ENCODE measurements at regions not wholly inside any gene's neighbourhood (a gene's known extent, or its start where the extent isn't known, plus 50 kb on each side); places are given as distances from the start of the nearest gene placed in this dataset.
A peak's percentile ranks its signal among the peaks of the same experiment; 100 is the strongest.

DNA sequence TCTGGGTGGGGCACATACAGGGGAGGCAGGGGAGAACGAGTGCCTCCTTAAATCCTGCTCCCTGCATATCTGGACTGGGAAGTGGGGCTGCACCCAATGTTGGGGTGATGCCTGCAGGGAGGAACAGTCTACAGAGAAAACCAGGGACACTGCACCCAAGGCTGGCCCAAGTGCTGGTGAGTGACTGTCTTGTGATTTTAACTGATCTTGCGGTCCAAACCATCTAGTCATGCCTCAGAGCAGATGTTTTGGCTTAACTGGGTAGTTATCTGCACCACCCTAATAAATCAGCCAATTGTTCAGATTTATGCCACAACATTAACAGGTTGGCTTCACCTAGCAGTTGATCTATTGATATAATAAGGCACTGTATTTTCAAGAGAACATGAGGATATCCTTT lies 219.2 kb upstream of the IRS2 start:
- Histone ChIP-seq H3K4me2 (no peak overlapping the region), H3K36me3 (replicated peaks in 1 of 2; ENCODE audit: control insufficient read depth in 1 of 2, insufficient read depth in 2 of 2, low read length in 1 of 2) (no peaks in the 10 kb centered on the region), H3K4me3 (ENCODE audit: low read depth in 2 of 2, low read length in 1 of 2) (no peak overlapping the region), H3K9ac (no peak overlapping the region), H3K79me2 (ENCODE audit: insufficient read depth) (no peaks in the 10 kb centered on the region), H3K27ac (ENCODE audit: low read depth in 2 of 2, low read length in 1 of 2) (no peak overlapping the region), H3F3A (replicated peaks; ENCODE audit: insufficient read depth) (peaks cover 7% of the 10 kb centered on the region), H3K9me2 (no peaks in the 10 kb centered on the region), H3K4me1 (ENCODE audit: control insufficient read depth in 1 of 2, insufficient read depth in 2 of 2, low read depth in 1 of 2, low read length in 1 of 2) (peaks cover 6 to 18% of the 10 kb centered on the region in 2 experiments; a peak in 3 of 4 replicates), H3K9me3 (no peaks in the 10 kb centered on the region), H3K27me3 (ENCODE audit: insufficient read depth) (no peaks in the 10 kb centered on the region), H4K20me1 (ENCODE audit: insufficient read depth) (no peaks in the 10 kb centered on the region), H2AFZ (ENCODE audit: low read depth) (no peak overlapping the region)
- 75% methylated on average over 1 of the region's 2 CpGs for WGBS (ENCODE audit: low lambda C conversion rate)
- ChIA-PET POLR2A (no interaction called here), CTCF (no interaction called here)
- TF ChIP-seq, protein P1, sequence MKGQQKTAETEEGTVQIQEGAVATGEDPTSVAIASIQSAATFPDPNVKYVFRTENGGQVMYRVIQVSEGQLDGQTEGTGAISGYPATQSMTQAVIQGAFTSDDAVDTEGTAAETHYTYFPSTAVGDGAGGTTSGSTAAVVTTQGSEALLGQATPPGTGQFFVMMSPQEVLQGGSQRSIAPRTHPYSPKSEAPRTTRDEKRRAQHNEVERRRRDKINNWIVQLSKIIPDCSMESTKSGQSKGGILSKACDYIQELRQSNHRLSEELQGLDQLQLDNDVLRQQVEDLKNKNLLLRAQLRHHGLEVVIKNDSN (IDR thresholded peaks at IDR 0.05; ENCODE audit: borderline replicate concordance, low read depth): no peak
- TF ChIP-seq TCF12 (IDR thresholded peaks at IDR 0.05): 0 out of 2 replicates have a peak, but pooled peaks have one; percentile 17
- TF ChIP-seq, protein P2, sequence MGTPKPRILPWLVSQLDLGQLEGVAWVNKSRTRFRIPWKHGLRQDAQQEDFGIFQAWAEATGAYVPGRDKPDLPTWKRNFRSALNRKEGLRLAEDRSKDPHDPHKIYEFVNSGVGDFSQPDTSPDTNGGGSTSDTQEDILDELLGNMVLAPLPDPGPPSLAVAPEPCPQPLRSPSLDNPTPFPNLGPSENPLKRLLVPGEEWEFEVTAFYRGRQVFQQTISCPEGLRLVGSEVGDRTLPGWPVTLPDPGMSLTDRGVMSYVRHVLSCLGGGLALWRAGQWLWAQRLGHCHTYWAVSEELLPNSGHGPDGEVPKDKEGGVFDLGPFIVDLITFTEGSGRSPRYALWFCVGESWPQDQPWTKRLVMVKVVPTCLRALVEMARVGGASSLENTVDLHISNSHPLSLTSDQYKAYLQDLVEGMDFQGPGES (IDR thresholded peaks at IDR 0.05; ENCODE audit: low read depth, low read length): no peak
- TF ChIP-seq, protein P3, sequence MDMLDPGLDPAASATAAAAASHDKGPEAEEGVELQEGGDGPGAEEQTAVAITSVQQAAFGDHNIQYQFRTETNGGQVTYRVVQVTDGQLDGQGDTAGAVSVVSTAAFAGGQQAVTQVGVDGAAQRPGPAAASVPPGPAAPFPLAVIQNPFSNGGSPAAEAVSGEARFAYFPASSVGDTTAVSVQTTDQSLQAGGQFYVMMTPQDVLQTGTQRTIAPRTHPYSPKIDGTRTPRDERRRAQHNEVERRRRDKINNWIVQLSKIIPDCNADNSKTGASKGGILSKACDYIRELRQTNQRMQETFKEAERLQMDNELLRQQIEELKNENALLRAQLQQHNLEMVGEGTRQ (IDR thresholded peaks at IDR 0.05; ENCODE audit: borderline replicate concordance, low read depth, low read length): no peak
- DNase-seq: no peak

DNA sequence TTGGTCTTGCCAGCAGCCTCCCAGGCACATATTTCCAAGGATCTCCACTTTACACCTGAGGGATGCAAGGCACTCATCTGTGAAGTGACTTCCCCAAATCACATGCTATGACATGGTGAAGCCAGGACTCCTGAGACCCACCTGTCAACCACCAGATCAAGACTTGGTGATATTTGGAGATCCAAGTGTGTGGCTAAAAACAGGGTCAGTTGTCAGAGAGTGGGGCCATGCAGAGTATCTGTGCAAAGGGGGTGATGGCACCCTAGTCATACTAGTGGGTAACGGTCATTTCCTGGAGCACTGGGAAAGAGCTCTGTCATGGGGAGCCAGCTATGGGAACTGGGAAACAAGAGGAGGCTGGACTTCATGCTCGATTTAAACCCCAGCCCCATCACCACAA lies 218.4 kb upstream of the IRS2 start:
- H3K4me1 ChIP-seq (ENCODE audit: control insufficient read depth in 1 of 2, insufficient read depth in 2 of 2, low read depth in 1 of 2, low read length in 1 of 2): peaks cover 0 to 16% of the 10 kb centered on the region in 2 experiments; a peak in 1 of 4 replicates
- H3K9ac ChIP-seq: no peak overlapping the region
- H3K79me2 ChIP-seq (ENCODE audit: insufficient read depth): no peaks in the 10 kb centered on the region
- ChIA-PET POLR2A (no interaction called here), CTCF (no interaction called here)
- no peaks in the 10 kb centered on the region for H3K36me3 ChIP-seq (replicated peaks in 1 of 2; ENCODE audit: control insufficient read depth in 1 of 2, insufficient read depth in 2 of 2, low read length in 1 of 2)
- no peak overlapping the region for H3K27ac ChIP-seq (ENCODE audit: low read depth in 2 of 2, low read length in 1 of 2)
- TF ChIP-seq RAD21 (IDR thresholded peaks at IDR 0.05; ENCODE audit: low read length) (no peak), MEF2A (IDR thresholded peaks at IDR 0.05; ENCODE audit: borderline replicate concordance, low read depth) (no peak), MXI1 (IDR thresholded peaks at IDR 0.05; ENCODE audit: low read depth, low read length) (no peak), FOSL2 (IDR thresholded peaks at IDR 0.05; ENCODE audit: borderline replicate concordance, low read depth) (no peak), SIN3A (IDR thresholded peaks at IDR 0.05; ENCODE audit: borderline replicate concordance, low read depth, low read length) (no peak), RXRA (IDR thresholded peaks at IDR 0.05; ENCODE audit: borderline replicate concordance, low read depth) (no peak), CHD2 (IDR thresholded peaks at IDR 0.05; ENCODE audit: low read length, partially characterized antibody) (no peak)
- TF ChIP-seq, protein P2 (IDR thresholded peaks at IDR 0.05; ENCODE audit: low read depth, low read length): no peak
- TF ChIP-seq, protein P4, sequence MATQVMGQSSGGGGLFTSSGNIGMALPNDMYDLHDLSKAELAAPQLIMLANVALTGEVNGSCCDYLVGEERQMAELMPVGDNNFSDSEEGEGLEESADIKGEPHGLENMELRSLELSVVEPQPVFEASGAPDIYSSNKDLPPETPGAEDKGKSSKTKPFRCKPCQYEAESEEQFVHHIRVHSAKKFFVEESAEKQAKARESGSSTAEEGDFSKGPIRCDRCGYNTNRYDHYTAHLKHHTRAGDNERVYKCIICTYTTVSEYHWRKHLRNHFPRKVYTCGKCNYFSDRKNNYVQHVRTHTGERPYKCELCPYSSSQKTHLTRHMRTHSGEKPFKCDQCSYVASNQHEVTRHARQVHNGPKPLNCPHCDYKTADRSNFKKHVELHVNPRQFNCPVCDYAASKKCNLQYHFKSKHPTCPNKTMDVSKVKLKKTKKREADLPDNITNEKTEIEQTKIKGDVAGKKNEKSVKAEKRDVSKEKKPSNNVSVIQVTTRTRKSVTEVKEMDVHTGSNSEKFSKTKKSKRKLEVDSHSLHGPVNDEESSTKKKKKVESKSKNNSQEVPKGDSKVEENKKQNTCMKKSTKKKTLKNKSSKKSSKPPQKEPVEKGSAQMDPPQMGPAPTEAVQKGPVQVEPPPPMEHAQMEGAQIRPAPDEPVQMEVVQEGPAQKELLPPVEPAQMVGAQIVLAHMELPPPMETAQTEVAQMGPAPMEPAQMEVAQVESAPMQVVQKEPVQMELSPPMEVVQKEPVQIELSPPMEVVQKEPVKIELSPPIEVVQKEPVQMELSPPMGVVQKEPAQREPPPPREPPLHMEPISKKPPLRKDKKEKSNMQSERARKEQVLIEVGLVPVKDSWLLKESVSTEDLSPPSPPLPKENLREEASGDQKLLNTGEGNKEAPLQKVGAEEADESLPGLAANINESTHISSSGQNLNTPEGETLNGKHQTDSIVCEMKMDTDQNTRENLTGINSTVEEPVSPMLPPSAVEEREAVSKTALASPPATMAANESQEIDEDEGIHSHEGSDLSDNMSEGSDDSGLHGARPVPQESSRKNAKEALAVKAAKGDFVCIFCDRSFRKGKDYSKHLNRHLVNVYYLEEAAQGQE (IDR thresholded peaks at IDR 0.05; ENCODE audit: low read depth, low read length): no peak
- no peak for DNase-seq
- no peaks in the 10 kb centered on the region for H3K9me3 ChIP-seq
- peaks cover 4% of the 10 kb centered on the region for H3F3A ChIP-seq (replicated peaks; ENCODE audit: insufficient read depth)
- no peak overlapping the region for H2AFZ ChIP-seq (ENCODE audit: low read depth)
- H3K4me3 ChIP-seq (ENCODE audit: low read depth in 2 of 2, low read length in 1 of 2): no peak overlapping the region
- no peaks in the 10 kb centered on the region for H3K27me3 ChIP-seq (ENCODE audit: insufficient read depth)
- no peaks in the 10 kb centered on the region for H3K9me2 ChIP-seq
- no peaks in the 10 kb centered on the region for H4K20me1 ChIP-seq (ENCODE audit: insufficient read depth)
- no peak overlapping the region for H3K4me2 ChIP-seq
- WGBS (ENCODE audit: low lambda C conversion rate): 88% methylated on average over 2 of the region's 2 CpGs
